ENCODE measurements at regions not wholly inside any gene's neighbourhood (a gene's known extent, or its start where the extent isn't known, plus 50 kb on each side); places are given as distances from the start of the nearest gene placed in this dataset.

DNA sequence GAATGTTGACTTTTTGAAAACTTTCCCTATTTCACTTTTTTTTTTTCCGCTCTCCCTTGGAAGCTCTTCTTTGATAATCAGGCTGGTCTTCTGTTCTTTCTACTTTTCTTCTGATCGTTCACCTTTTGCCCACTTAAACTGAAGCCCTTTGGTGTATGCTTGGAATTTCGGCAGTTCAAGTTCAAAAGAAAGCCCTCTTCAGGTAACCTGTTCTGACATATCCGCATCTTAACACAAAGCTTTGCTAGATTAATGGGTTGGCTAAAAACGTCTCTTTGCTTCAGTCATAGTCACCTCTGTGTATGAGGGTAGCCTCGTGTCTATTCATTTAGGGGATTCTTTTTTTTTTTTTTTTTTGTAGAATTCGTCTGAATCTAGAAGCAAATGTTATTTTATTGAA, 1115.8 kb upstream of the RBFOX1 start:
- Histone ChIP-seq H2AFZ (ENCODE audit: low read length) (no peak overlapping the region), H3K9me3 (ENCODE audit: low read length) (peaks cover 7% of the 10 kb centered on the region), H3K4me1 (ENCODE audit: low read length) (no peaks in the 10 kb centered on the region), H3K36me3 (ENCODE audit: insufficient read depth, low read length) (no peaks in the 10 kb centered on the region), H3K4me3 (ENCODE audit: low read length) (no peak overlapping the region), H3K27me3 (ENCODE audit: low read length) (no peaks in the 10 kb centered on the region), H3K27ac (ENCODE audit: low read length) (no peak overlapping the region), H3K4me2 (ENCODE audit: low read depth, low read length, poor library complexity, severe bottlenecking) (no peak overlapping the region), H3K9me2 (replicated peaks; ENCODE audit: insufficient read depth, low read length) (no peaks in the 10 kb centered on the region), H4K20me1 (ENCODE audit: insufficient read depth, low read depth, low read length) (no peaks in the 10 kb centered on the region), H3K79me2 (ENCODE audit: low read length) (no peaks in the 10 kb centered on the region), H3K9ac (ENCODE audit: low read length) (no peak overlapping the region)
- DNase-seq: no peak

DNA sequence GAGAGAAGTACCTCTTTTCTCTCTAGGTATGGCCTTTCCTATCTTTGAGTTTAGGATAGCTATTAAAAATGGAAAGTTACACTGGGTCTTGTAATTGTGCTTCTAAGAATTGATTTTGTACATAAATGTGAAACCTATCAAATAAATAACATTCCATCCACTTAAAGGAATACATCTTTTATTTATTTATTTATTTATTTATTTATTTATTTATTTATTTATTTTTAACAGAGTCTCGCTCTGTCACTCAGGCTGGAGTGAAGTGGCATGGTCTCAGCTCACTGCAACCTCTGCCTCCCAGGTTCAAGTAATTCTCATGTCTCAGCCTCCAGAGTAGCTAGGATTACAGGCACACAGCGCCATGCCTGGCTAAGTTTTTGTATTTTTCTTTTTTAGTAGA, 1114.0 kb upstream of the EEF2KMT start:
- Histone ChIP-seq H3K9me3 (ENCODE audit: low read length) (peaks cover 3% of the 10 kb centered on the region), H3K27me3 (ENCODE audit: low read length) (no peaks in the 10 kb centered on the region), H3K4me1 (ENCODE audit: low read length) (no peaks in the 10 kb centered on the region), H3K79me2 (ENCODE audit: low read length) (no peaks in the 10 kb centered on the region), H3K9me2 (replicated peaks; ENCODE audit: insufficient read depth, low read length) (no peaks in the 10 kb centered on the region), H2AFZ (ENCODE audit: low read length) (no peak overlapping the region), H3K27ac (ENCODE audit: low read length) (no peak overlapping the region), H3K36me3 (ENCODE audit: insufficient read depth, low read length) (no peaks in the 10 kb centered on the region), H3K4me2 (ENCODE audit: low read depth, low read length, poor library complexity, severe bottlenecking) (no peak overlapping the region), H3K9ac (ENCODE audit: low read length) (no peak overlapping the region), H4K20me1 (ENCODE audit: insufficient read depth, low read depth, low read length) (no peaks in the 10 kb centered on the region), H3K4me3 (ENCODE audit: low read length) (no peak overlapping the region)
- no peak for DNase-seq

DNA sequence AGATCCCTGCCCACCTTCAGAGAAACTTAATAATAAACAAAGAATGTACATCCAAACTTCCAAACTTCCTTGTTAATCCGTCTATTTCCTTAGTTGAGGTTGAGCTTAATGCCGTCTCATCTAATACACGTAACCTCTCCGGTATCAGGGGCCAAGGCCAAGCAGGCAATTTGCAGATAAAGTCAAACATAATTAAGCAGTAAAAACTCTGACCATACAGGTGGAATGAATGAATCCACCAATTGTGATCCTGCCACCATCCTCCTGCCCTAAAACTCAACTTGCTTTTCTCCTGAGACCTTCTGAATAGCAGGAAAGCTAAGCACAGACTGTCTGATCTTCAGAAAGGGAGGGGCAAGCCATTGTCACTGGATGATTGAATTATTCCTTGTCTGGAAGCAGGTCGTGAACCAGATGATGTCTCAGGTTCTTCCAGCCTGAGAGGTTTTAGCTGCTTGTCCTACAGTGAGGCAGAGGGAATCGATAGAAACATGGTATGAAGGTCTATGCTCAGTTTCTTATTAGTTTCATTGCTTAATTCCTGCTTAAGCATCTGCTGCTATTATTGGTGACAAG, 1111.8 kb upstream of the EEF2KMT start:
- H3K27ac ChIP-seq (ENCODE audit: low read length): no peak overlapping the region

DNA sequence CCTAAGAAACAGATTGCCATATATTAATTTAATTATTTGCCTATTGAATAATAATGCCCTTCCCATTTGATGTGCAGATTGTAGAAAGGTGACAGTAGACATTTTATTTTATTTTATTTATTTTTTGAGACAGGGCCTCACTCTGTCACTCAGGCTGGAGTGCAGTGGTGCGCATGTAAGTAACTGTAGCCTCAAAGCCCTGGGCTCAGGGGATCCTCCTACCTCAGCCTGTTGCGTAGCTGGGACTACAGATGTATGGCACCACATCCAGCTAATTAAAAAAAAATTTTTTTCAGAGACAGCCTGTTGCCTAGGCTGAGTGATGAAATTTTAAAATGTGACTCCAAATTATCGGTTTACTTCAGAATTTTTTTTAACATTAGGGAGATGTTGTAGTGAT, 1110.0 kb upstream of the EEF2KMT start:
- Histone ChIP-seq H3K4me1 (ENCODE audit: low read length) (no peaks in the 10 kb centered on the region), H3K79me2 (ENCODE audit: low read length) (no peaks in the 10 kb centered on the region), H2AFZ (ENCODE audit: low read length) (no peak overlapping the region), H3K4me2 (ENCODE audit: low read depth, low read length, poor library complexity, severe bottlenecking) (no peak overlapping the region), H3K27me3 (ENCODE audit: low read length) (no peaks in the 10 kb centered on the region), H4K20me1 (ENCODE audit: insufficient read depth, low read depth, low read length) (no peaks in the 10 kb centered on the region), H3K27ac (ENCODE audit: low read length) (no peak overlapping the region), H3K9ac (ENCODE audit: low read length) (no peak overlapping the region), H3K9me3 (ENCODE audit: low read length) (peaks cover 3% of the 10 kb centered on the region; the same call in 1 of the 2 replicates), H3K36me3 (ENCODE audit: insufficient read depth, low read length) (no peaks in the 10 kb centered on the region), H3K4me3 (ENCODE audit: low read length) (no peak overlapping the region), H3K9me2 (replicated peaks; ENCODE audit: insufficient read depth, low read length) (no peaks in the 10 kb centered on the region)
- DNase-seq: no peak

More for the DNA sequence above, 1111.8 kb upstream of the EEF2KMT start:
- no peaks in the 10 kb centered on the region for H3K79me2 ChIP-seq (ENCODE audit: low read length)
- no peak overlapping the region for H3K4me3 ChIP-seq (ENCODE audit: low read length)
- no peak overlapping the region for H2AFZ ChIP-seq (ENCODE audit: low read length)
- H3K9me3 ChIP-seq (ENCODE audit: low read length): peaks cover 3% of the 10 kb centered on the region
- no peak for DNase-seq
- H3K27me3 ChIP-seq (ENCODE audit: low read length): no peaks in the 10 kb centered on the region
- H3K4me1 ChIP-seq (ENCODE audit: low read length): no peaks in the 10 kb centered on the region
- no peaks in the 10 kb centered on the region for H4K20me1 ChIP-seq (ENCODE audit: insufficient read depth, low read depth, low read length)
- H3K36me3 ChIP-seq (ENCODE audit: insufficient read depth, low read length): no peaks in the 10 kb centered on the region
- no peaks in the 10 kb centered on the region for H3K9me2 ChIP-seq (replicated peaks; ENCODE audit: insufficient read depth, low read length)
- no peak overlapping the region for H3K4me2 ChIP-seq (ENCODE audit: low read depth, low read length, poor library complexity, severe bottlenecking)
- H3K9ac ChIP-seq (ENCODE audit: low read length): no peak overlapping the region

DNA sequence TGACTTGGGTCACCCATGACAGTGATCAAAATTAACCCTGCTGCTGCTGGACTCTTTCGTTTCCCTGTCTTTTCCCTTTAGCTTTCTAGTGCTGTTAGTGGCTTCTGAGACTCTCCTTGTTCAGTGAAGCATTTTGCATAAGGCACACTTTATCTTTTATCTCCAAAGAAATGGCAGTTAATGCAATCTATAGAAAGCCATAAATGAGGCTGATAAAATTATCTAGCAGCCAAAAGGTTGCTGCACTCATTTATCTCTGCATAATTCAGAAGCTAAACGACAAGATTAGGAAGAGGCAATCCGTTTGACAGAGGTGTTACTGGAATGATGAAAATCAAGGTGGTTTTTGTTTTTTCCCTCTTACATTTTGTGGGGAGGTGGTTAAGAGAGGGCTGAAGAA, 1109.5 kb upstream of the EEF2KMT start:
- no peak overlapping the region for H3K4me3 ChIP-seq (ENCODE audit: low read length)
- H3K27me3 ChIP-seq (ENCODE audit: low read length): no peaks in the 10 kb centered on the region
- no peak overlapping the region for H3K9ac ChIP-seq (ENCODE audit: low read length)
- no peaks in the 10 kb centered on the region for H3K36me3 ChIP-seq (ENCODE audit: insufficient read depth, low read length)
- H2AFZ ChIP-seq (ENCODE audit: low read length): no peak overlapping the region
- H3K9me3 ChIP-seq (ENCODE audit: low read length): peaks cover 3% of the 10 kb centered on the region; the same call in 1 of the 2 replicates
- H3K79me2 ChIP-seq (ENCODE audit: low read length): no peaks in the 10 kb centered on the region
- DNase-seq: no peak
- H3K4me2 ChIP-seq (ENCODE audit: low read depth, low read length, poor library complexity, severe bottlenecking): no peak overlapping the region
- H3K4me1 ChIP-seq (ENCODE audit: low read length): no peaks in the 10 kb centered on the region
- no peaks in the 10 kb centered on the region for H3K9me2 ChIP-seq (replicated peaks; ENCODE audit: insufficient read depth, low read length)
- no peak overlapping the region for H3K27ac ChIP-seq (ENCODE audit: low read length)
- H4K20me1 ChIP-seq (ENCODE audit: insufficient read depth, low read depth, low read length): no peaks in the 10 kb centered on the region

DNA sequence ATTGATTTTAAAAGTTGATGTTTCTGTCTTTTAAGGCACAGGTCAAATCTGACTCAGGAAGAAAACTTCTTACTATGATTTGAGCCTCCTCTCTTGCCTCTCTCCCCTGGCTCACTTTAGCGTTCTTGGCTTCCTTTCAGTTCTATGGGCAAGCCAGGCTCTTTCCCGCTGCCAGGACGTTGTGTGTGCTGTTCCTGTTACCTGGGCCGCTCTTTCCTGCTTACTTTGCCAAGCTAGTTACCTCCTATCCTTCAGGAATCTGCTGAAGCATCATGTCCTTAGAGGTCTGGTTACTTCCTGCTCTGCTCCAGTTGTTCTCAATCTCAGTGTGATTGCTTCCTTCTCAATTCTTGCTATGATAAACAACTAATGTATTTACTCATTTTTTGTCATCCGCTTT, 1108.5 kb upstream of the EEF2KMT start:
- no peaks in the 10 kb centered on the region for H3K9me2 ChIP-seq (replicated peaks; ENCODE audit: insufficient read depth, low read length)
- no peaks in the 10 kb centered on the region for H3K79me2 ChIP-seq (ENCODE audit: low read length)
- H3K27ac ChIP-seq (ENCODE audit: low read length): no peak overlapping the region
- no peak overlapping the region for H3K4me2 ChIP-seq (ENCODE audit: low read depth, low read length, poor library complexity, severe bottlenecking)
- no peaks in the 10 kb centered on the region for H4K20me1 ChIP-seq (ENCODE audit: insufficient read depth, low read depth, low read length)
- H2AFZ ChIP-seq (ENCODE audit: low read length): no peak overlapping the region
- H3K4me3 ChIP-seq (ENCODE audit: low read length): no peak overlapping the region
- DNase-seq: no peak
- H3K27me3 ChIP-seq (ENCODE audit: low read length): no peaks in the 10 kb centered on the region
- no peak overlapping the region for H3K9ac ChIP-seq (ENCODE audit: low read length)
- H3K9me3 ChIP-seq (ENCODE audit: low read length): peaks cover 3% of the 10 kb centered on the region; the same call in 1 of the 2 replicates
- no peaks in the 10 kb centered on the region for H3K4me1 ChIP-seq (ENCODE audit: low read length)
- no peaks in the 10 kb centered on the region for H3K36me3 ChIP-seq (ENCODE audit: insufficient read depth, low read length)

DNA sequence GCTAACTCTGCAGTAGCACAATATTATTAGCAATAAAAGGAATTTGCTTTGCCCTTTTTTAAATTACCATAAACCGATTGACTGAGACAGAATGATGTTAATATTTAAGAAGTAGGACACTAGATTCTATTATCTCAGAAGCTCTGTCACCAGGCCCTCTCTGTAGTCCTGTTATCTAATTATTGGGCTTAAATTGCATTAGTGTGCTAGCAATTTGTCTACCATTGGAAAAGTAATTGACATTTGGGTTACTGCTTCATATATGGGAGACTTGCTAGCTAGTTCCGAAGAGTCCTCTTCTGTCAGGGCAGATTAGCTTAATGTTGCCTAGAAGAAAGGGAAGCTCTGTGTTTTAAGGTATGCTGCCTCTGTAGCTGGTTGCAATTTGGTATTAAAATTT, 1107.3 kb upstream of the EEF2KMT start:
- Histone ChIP-seq H3K9me3 (ENCODE audit: low read length) (0 out of 2 replicates have a peak, but pooled peaks cover 3% of the 10 kb centered on the region), H3K27ac (ENCODE audit: low read length) (no peak overlapping the region), H3K27me3 (ENCODE audit: low read length) (no peaks in the 10 kb centered on the region), H3K9me2 (replicated peaks; ENCODE audit: insufficient read depth, low read length) (no peaks in the 10 kb centered on the region), H3K4me2 (ENCODE audit: low read depth, low read length, poor library complexity, severe bottlenecking) (no peak overlapping the region), H3K79me2 (ENCODE audit: low read length) (no peaks in the 10 kb centered on the region), H3K4me3 (ENCODE audit: low read length) (no peak overlapping the region), H2AFZ (ENCODE audit: low read length) (no peak overlapping the region), H3K36me3 (ENCODE audit: insufficient read depth, low read length) (no peaks in the 10 kb centered on the region), H3K4me1 (ENCODE audit: low read length) (no peaks in the 10 kb centered on the region), H4K20me1 (ENCODE audit: insufficient read depth, low read depth, low read length) (no peaks in the 10 kb centered on the region), H3K9ac (ENCODE audit: low read length) (no peak overlapping the region)
- DNase-seq: no peak

DNA sequence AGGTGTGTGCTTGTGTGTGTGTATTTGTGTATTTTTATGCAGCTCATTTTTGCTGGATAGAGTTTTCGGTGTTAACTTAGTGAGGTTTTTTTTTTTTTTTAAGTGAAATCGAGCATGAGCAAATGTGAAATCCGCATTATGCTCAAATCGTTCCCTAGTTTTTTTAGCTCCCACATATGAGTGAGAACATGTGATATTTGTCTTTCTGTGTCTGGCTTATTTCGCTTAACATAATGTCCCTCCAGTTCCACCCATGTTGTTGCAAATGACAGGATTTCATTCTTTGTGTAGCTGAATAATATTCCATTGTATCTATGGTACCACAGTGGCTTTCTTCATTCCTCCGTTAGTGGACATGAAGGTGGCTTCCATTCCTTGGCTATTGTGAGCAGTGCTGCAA, 1103.3 kb upstream of the EEF2KMT start:
- Histone ChIP-seq H3K9me2 (replicated peaks; ENCODE audit: insufficient read depth, low read length) (no peaks in the 10 kb centered on the region), H3K4me1 (ENCODE audit: low read length) (no peaks in the 10 kb centered on the region)
- DNase-seq: no peak

DNA sequence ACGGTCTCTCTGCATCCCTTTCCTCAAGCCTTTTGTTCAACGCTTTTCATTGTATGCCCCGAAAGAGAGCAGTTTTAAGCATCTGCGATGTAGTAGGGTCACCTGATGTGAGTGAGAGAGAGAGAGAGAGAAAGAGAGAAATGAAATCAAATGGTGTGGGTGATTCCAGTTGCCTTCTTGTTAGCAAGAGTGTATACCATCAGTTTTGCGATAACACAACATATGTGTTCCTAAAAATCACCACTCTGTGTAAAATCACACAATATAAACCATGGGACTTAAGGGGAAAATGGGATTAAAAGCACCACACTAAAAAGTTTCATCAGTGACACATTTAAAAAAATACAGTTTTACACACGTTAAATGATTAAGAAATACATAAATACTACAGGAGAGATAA, 1102.7 kb upstream of the EEF2KMT start:
- Histone ChIP-seq H3K4me2 (ENCODE audit: low read depth, low read length, poor library complexity, severe bottlenecking) (no peak overlapping the region), H3K4me3 (ENCODE audit: low read length) (no peak overlapping the region), H4K20me1 (ENCODE audit: insufficient read depth, low read depth, low read length) (no peaks in the 10 kb centered on the region), H3K9ac (ENCODE audit: low read length) (no peak overlapping the region), H3K27me3 (ENCODE audit: low read length) (no peaks in the 10 kb centered on the region), H3K27ac (ENCODE audit: low read length) (no peak overlapping the region), H3K79me2 (ENCODE audit: low read length) (no peaks in the 10 kb centered on the region), H2AFZ (ENCODE audit: low read length) (no peak overlapping the region), H3K9me2 (replicated peaks; ENCODE audit: insufficient read depth, low read length) (no peaks in the 10 kb centered on the region), H3K9me3 (ENCODE audit: low read length) (no peaks in the 10 kb centered on the region), H3K36me3 (ENCODE audit: insufficient read depth, low read length) (no peaks in the 10 kb centered on the region), H3K4me1 (ENCODE audit: low read length) (no peaks in the 10 kb centered on the region)
- no peak for DNase-seq

More for the DNA sequence above, 1103.3 kb upstream of the EEF2KMT start:
- Histone ChIP-seq H4K20me1 (ENCODE audit: insufficient read depth, low read depth, low read length) (no peaks in the 10 kb centered on the region), H3K9ac (ENCODE audit: low read length) (no peak overlapping the region), H2AFZ (ENCODE audit: low read length) (no peak overlapping the region), H3K79me2 (ENCODE audit: low read length) (no peaks in the 10 kb centered on the region), H3K27me3 (ENCODE audit: low read length) (no peaks in the 10 kb centered on the region), H3K27ac (ENCODE audit: low read length) (no peak overlapping the region), H3K9me3 (ENCODE audit: low read length) (no peaks in the 10 kb centered on the region), H3K4me2 (ENCODE audit: low read depth, low read length, poor library complexity, severe bottlenecking) (no peak overlapping the region), H3K36me3 (ENCODE audit: insufficient read depth, low read length) (no peaks in the 10 kb centered on the region), H3K4me3 (ENCODE audit: low read length) (no peak overlapping the region)

All from Karpas-422 (cell line).